ENCODE measurements at regions not wholly inside any gene's neighbourhood (a gene's known extent, or its start where the extent isn't known, plus 50 kb on each side); places are given as distances from the start of the nearest gene placed in this dataset.

DNA sequence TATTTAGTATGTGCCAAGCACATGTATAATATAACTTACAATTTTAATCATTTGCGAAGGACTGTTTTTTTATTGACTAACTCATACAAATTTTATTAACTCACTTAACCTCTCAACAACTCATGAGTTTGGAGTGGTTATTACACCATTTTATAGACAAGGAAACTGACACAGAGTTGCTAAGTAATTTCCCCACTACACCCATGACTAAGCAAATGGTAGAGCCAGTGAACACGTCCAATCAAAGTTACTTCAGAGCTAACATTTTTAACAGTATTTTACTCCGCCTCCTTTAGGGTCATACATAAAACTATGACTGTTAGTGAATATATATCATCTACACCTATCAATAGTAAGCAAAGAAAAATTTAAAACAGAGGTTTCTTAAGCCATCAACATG lies 556.7 kb upstream of the FSIP2 start:
- TF ChIP-seq, protein P1, sequence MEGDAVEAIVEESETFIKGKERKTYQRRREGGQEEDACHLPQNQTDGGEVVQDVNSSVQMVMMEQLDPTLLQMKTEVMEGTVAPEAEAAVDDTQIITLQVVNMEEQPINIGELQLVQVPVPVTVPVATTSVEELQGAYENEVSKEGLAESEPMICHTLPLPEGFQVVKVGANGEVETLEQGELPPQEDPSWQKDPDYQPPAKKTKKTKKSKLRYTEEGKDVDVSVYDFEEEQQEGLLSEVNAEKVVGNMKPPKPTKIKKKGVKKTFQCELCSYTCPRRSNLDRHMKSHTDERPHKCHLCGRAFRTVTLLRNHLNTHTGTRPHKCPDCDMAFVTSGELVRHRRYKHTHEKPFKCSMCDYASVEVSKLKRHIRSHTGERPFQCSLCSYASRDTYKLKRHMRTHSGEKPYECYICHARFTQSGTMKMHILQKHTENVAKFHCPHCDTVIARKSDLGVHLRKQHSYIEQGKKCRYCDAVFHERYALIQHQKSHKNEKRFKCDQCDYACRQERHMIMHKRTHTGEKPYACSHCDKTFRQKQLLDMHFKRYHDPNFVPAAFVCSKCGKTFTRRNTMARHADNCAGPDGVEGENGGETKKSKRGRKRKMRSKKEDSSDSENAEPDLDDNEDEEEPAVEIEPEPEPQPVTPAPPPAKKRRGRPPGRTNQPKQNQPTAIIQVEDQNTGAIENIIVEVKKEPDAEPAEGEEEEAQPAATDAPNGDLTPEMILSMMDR (IDR thresholded peaks at IDR 0.05) = no peak
- TF ChIP-seq POLR2AphosphoS5 (IDR thresholded peaks at IDR 0.05) (no peak), POLR2A (IDR thresholded peaks at IDR 0.05) (no peak)
